ENCODE measurements at regions not wholly inside any gene's neighbourhood (a gene's known extent, or its start where the extent isn't known, plus 50 kb on each side); places are given as distances from the start of the nearest gene placed in this dataset.

DNA sequence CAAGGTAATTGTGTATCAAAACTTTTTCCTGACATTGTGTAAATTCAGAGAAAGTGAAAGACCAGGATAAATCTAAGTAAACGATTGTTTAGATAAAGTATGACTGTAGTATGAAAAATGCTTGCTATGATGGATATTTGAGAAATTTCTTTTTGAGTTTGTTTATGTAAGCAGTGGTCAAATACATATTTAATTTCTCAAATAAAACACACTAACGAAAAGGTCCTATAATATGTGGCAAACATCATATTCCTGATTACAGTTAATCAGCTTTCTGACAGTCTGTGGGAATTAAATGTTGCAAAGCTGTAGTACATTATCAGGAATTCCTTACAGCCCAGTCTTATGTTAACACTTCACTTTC lies 636.9 kb downstream of the MMUT start:
- TF ChIP-seq, protein P1, sequence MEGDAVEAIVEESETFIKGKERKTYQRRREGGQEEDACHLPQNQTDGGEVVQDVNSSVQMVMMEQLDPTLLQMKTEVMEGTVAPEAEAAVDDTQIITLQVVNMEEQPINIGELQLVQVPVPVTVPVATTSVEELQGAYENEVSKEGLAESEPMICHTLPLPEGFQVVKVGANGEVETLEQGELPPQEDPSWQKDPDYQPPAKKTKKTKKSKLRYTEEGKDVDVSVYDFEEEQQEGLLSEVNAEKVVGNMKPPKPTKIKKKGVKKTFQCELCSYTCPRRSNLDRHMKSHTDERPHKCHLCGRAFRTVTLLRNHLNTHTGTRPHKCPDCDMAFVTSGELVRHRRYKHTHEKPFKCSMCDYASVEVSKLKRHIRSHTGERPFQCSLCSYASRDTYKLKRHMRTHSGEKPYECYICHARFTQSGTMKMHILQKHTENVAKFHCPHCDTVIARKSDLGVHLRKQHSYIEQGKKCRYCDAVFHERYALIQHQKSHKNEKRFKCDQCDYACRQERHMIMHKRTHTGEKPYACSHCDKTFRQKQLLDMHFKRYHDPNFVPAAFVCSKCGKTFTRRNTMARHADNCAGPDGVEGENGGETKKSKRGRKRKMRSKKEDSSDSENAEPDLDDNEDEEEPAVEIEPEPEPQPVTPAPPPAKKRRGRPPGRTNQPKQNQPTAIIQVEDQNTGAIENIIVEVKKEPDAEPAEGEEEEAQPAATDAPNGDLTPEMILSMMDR (conservative IDR thresholded peaks at IDR 0.05): no peak
- TF ChIP-seq ZFX (IDR thresholded peaks at IDR 0.05): no peak

Data from C4-2B (cell line).